Panc1 (cell line): ENCODE measurements at regions not wholly inside any gene's neighbourhood (a gene's known extent, or its start where the extent isn't known, plus 50 kb on each side); places are given as distances from the start of the nearest gene placed in this dataset.

Source experiments
- ATAC-seq: fragments of 200-7000 bp; cut with Tn5 transposase; 2 replicates; pipeline ENCODE4 v1.9.1; 2020; ENCODE audit warnings: mild to moderate bottlenecking, moderate library complexity
- BruUV-seq: library from RNA; stranded (reverse); fragments of 400-500 nt; replicated peaks from 2 replicates; lab custom pipeline; 2021; lab: Mats Ljungman, UMichigan
- CTCF ChIA-PET: fragments of 300-600 bp; sonication (Branson Sonifier 250); formaldehyde crosslinking; loops from one replicate; lab custom pipeline; 2022; ENCODE audit warnings: antibody characterized with exemption; lab: Charles Lee
- POLR2A ChIA-PET: fragments of 300-600 bp; sonication (Branson Sonifier 250); formaldehyde crosslinking; loops from one replicate; lab custom pipeline; 2022; ENCODE audit warnings: antibody characterized with exemption; lab: Charles Lee
- DNase-seq: peaks from one replicate; pipeline ENCODE4 v3.0.0-alpha.2; 2010; ENCODE audit warnings: low read depth, low spot score
- H3K27ac ChIP-seq: 2 replicates; pipeline ENCODE4 v1.5.1; 2011; ENCODE audit warnings: mild to moderate bottlenecking, low read length, inconsistent platforms
- H3K27me3 ChIP-seq: fragments of 200-500 bp; sonication (Bioruptor generic); 2 replicates; pipeline ENCODE4 v1.6.0; 2014; ENCODE audit warnings: low read length, inconsistent platforms; ENCODE audit not compliant: control insufficient read depth, insufficient read depth
- H3K36me3 ChIP-seq: fragments of 200-500 bp; sonication (Bioruptor generic); 2 replicates; pipeline ENCODE4 v1.5.1; 2014; ENCODE audit warnings: inconsistent platforms, mild to moderate bottlenecking, low read length, moderate library complexity; ENCODE audit not compliant: control insufficient read depth, insufficient read depth
- H3K4me1 ChIP-seq: 2 replicates; pipeline ENCODE4 v1.5.1; 2011; ENCODE audit warnings: inconsistent platforms, mild to moderate bottlenecking, low read length, moderate library complexity; ENCODE audit not compliant: control insufficient read depth, insufficient read depth
- H3K4me3 ChIP-seq, 2 experiments: 2 replicates each; pipeline ENCODE4 v1.5.1; 2011 to 2012; ENCODE audit warnings: low read depth in 2 of 2, low read length in 2 of 2, mild to moderate bottlenecking in 2 of 2, inconsistent platforms in 1 of 2, moderate library complexity in 1 of 2
- H3K9me3 ChIP-seq: fragments of 200-500 bp; sonication (Bioruptor generic); 2 replicates; pipeline ENCODE4 v1.5.1; 2014; ENCODE audit warnings: low read depth, mild to moderate bottlenecking, inconsistent platforms, low read length, moderate library complexity; ENCODE audit not compliant: control insufficient read depth, insufficient read depth
- CTCF ChIP-seq: fragments of 450-650 bp; IDR thresholded peaks from 2 replicates; pipeline ENCODE4 v1.5.1; 2017; ENCODE audit warnings: mild to moderate bottlenecking
- POLR2AphosphoS5 ChIP-seq: IDR thresholded peaks from 2 replicates; pipeline ENCODE4 v1.6.1; 2012; ENCODE audit warnings: mild to moderate bottlenecking, low read depth, low read length, moderate library complexity
- REST ChIP-seq, 2 experiments: IDR thresholded peaks; 2 replicates each; pipeline ENCODE4 v1.6.1; 2011 to 2012; ENCODE audit warnings: low read depth in 2 of 2, control low read depth in 1 of 2, low read length in 1 of 2, mild to moderate bottlenecking in 1 of 2, moderate library complexity in 1 of 2; ENCODE audit not compliant: insufficient read depth in 1 of 2
- SIN3A ChIP-seq: IDR thresholded peaks from 2 replicates; pipeline ENCODE4 v1.6.1; 2012; ENCODE audit warnings: low read depth, mild to moderate bottlenecking, low read length, moderate library complexity, borderline replicate concordance; ENCODE audit not compliant: insufficient read depth
- TCF7L2 ChIP-seq: IDR thresholded peaks from 2 replicates; pipeline ENCODE4 v1.6.1; 2011; ENCODE audit warnings: mild to moderate bottlenecking, low read depth, low read length, inconsistent platforms
- in situ Hi-C: cut with HindIII; loops from 2 replicates; pipeline ENCODE4 v1.10.0; 2016; ENCODE audit warnings: low sequenced_read_pairs, low pct_unique_long_range_greater_than_20kb
- intact Hi-C: fragments of 100-400 bp; cut with micrococcal nuclease; formaldehyde crosslinking; loops from one replicate; pipeline ENCODE4 v1.10.0; 2022; ENCODE audit not compliant: unreplicated experiment

GRCh38 chr13:108033800-108034707 lies 181.3 kb downstream of the LIG4 start:
- DNase-seq = no peak

GRCh38 chr13:108031865-108032264 lies 183.5 kb downstream of the LIG4 start:
- H3K27ac ChIP-seq = no peak overlapping the region
- ATAC-seq (no peak), DNase-seq (no peak)
- no peak overlapping the region for H3K4me3 ChIP-seq
- intact Hi-C loops = no loop called here
- CTCF ChIA-PET = no interaction called here
- H3K4me1 ChIP-seq = no peaks in the 10 kb centered on the region
- H3K36me3 ChIP-seq = no peaks in the 10 kb centered on the region
- TF ChIP-seq POLR2AphosphoS5 (no peak), REST (IDR thresholded peaks at IDR 0.05; ENCODE audit: insufficient read depth in 1 of 2, low read depth in 2 of 2, low read length in 1 of 2) (no peak), SIN3A (no peak), CTCF (no peak)
- POLR2A ChIA-PET = no interaction called here
- no TSS peak for BruUV-seq
- in situ Hi-C loops = no loop called here
- no peaks in the 10 kb centered on the region for H3K9me3 ChIP-seq
- H3K27me3 ChIP-seq = no peaks in the 10 kb centered on the region

More at GRCh38 chr13:108033800-108034707, 181.3 kb downstream of the LIG4 start:
- H3K4me1 ChIP-seq = no peaks in the 10 kb centered on the region
- CTCF ChIA-PET = no interaction called here
- H3K27ac ChIP-seq = no peak overlapping the region
- TF ChIP-seq TCF7L2 = no peak
- no peak for TF ChIP-seq REST (IDR thresholded peaks at IDR 0.05; ENCODE audit: insufficient read depth in 1 of 2, low read depth in 2 of 2, low read length in 1 of 2)
- TF ChIP-seq POLR2AphosphoS5 = no peak
- no peak for TF ChIP-seq CTCF
- no peak for TF ChIP-seq SIN3A
- no TSS peak for BruUV-seq
- no peaks in the 10 kb centered on the region for H3K9me3 ChIP-seq
- no peaks in the 10 kb centered on the region for H3K27me3 ChIP-seq
- no peak overlapping the region for H3K4me3 ChIP-seq
- POLR2A ChIA-PET = no interaction called here
- H3K36me3 ChIP-seq = no peaks in the 10 kb centered on the region
- in situ Hi-C loops = no loop called here
- intact Hi-C loops = no loop called here
- ATAC-seq = no peak
